Mesothelial cell of epicardium (in vitro differentiated cells): ENCODE measurements at regions not wholly inside any gene's neighbourhood (a gene's known extent, or its start where the extent isn't known, plus 50 kb on each side); places are given as distances from the start of the nearest gene placed in this dataset.

Experiments used
- DNase-seq, 2 experiments: peaks; one replicate each; pipeline ENCODE4 v3.0.0; 2021; ENCODE audit warnings: low spot score in 2 of 2; ENCODE audit not compliant: unreplicated experiment in 2 of 2
- H3K27ac Mint-ChIP-seq: 2 replicates; pipeline ENCODE4 v1.8.0; 2021; ENCODE audit warnings: mixed read lengths
- H3K27me3 Mint-ChIP-seq: 2 replicates; pipeline ENCODE4 v1.8.0; 2021; ENCODE audit warnings: low read depth, mixed read lengths
- H3K36me3 Mint-ChIP-seq: 2 replicates; pipeline ENCODE4 v1.8.0; 2021; ENCODE audit warnings: mixed read lengths
- H3K4me1 Mint-ChIP-seq: 2 replicates; pipeline ENCODE4 v1.8.0; 2021; ENCODE audit warnings: mixed read lengths
- H3K4me3 Mint-ChIP-seq: 2 replicates; pipeline ENCODE4 v1.8.0; 2021; ENCODE audit warnings: mild to moderate bottlenecking, moderate library complexity, mixed read lengths
- H3K9me3 Mint-ChIP-seq: 2 replicates; pipeline ENCODE4 v1.8.0; 2021; ENCODE audit warnings: mixed read lengths
- TF ChIP-seq, protein P1 (sequence below): fragments of 200-600 bp; sonication (generic); IDR thresholded peaks from one replicate; pipeline ENCODE4 v1.5.0; 2021; ENCODE audit warnings: antibody characterized with exemption; ENCODE audit not compliant: unreplicated experiment

DNA sequence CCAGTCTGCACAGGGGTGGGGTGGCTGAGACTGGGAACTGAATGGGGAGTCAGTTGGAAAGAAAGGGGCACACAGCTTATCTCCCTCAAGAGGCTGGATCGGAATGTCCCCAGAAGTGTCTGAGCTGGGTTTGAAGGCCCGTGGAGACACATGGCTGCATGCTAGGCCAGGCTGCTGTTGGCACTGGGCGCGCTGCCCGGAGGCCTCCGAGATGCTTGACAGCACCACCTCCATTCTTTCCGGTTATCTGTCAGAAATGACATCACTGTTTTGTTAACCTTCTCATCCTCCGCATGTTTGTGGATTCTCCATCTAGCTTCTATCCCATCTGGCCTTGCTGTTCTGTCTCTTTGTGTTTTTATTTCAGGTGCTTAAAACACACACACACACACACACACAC lies 85.5 kb downstream of the APIP start:
- Mint-ChIP-seq H3K9me3 (no peaks in the 10 kb centered on the region), H3K4me1 (no peaks in the 10 kb centered on the region), H3K27ac (no peak overlapping the region), H3K4me3 (no peak overlapping the region), H3K36me3 (peaks cover 25% of the 10 kb centered on the region), H3K27me3 (no peaks in the 10 kb centered on the region)
- TF ChIP-seq, protein P1, sequence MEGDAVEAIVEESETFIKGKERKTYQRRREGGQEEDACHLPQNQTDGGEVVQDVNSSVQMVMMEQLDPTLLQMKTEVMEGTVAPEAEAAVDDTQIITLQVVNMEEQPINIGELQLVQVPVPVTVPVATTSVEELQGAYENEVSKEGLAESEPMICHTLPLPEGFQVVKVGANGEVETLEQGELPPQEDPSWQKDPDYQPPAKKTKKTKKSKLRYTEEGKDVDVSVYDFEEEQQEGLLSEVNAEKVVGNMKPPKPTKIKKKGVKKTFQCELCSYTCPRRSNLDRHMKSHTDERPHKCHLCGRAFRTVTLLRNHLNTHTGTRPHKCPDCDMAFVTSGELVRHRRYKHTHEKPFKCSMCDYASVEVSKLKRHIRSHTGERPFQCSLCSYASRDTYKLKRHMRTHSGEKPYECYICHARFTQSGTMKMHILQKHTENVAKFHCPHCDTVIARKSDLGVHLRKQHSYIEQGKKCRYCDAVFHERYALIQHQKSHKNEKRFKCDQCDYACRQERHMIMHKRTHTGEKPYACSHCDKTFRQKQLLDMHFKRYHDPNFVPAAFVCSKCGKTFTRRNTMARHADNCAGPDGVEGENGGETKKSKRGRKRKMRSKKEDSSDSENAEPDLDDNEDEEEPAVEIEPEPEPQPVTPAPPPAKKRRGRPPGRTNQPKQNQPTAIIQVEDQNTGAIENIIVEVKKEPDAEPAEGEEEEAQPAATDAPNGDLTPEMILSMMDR, result no peak
- DNase-seq, result no peak

GRCh38 chr11:34830035-34830434 lies 86.1 kb downstream of the APIP start:
- DNase-seq, result no peak
- TF ChIP-seq, protein P1, result no peak
- H3K4me1 Mint-ChIP-seq, result no peaks in the 10 kb centered on the region
- H3K36me3 Mint-ChIP-seq, result peaks cover 24% of the 10 kb centered on the region
- H3K27ac Mint-ChIP-seq, result no peak overlapping the region
- no peaks in the 10 kb centered on the region for H3K27me3 Mint-ChIP-seq
- H3K4me3 Mint-ChIP-seq, result no peak overlapping the region
- H3K9me3 Mint-ChIP-seq, result no peaks in the 10 kb centered on the region

DNA sequence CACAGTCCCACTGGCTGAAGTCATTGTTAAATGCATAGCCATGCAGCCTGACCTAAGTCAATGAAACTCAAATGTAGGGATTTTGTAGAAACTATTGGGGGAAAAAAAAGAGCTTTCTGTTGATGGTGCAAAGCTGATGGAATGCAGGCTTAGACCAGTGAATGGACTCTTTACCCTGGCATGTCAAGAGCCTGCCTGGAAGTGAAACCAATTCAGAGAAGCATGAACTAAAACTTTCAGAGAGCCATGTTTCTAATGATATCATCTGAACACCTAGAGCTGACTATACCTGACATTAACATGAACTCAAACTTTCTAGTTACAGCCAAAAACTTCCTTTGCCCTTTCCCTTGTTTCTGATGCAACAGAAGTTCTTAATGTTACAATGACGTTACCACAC lies 89.0 kb downstream of the APIP start:
- DNase-seq, result no peak
- TF ChIP-seq, protein P1, result no peak
- Mint-ChIP-seq H3K4me3 (no peak overlapping the region), H3K27me3 (no peaks in the 10 kb centered on the region), H3K9me3 (no peaks in the 10 kb centered on the region), H3K4me1 (no peaks in the 10 kb centered on the region), H3K27ac (no peak overlapping the region), H3K36me3 (peaks cover 20% of the 10 kb centered on the region)

GRCh38 chr11:34826384-34826726 lies 89.8 kb downstream of the APIP start:
- DNase-seq, result no peak
- H3K4me1 Mint-ChIP-seq, result no peaks in the 10 kb centered on the region
- peaks cover 18% of the 10 kb centered on the region for H3K36me3 Mint-ChIP-seq
- TF ChIP-seq, protein P1, result no peak
- no peaks in the 10 kb centered on the region for H3K9me3 Mint-ChIP-seq
- no peak overlapping the region for H3K4me3 Mint-ChIP-seq
- no peak overlapping the region for H3K27ac Mint-ChIP-seq
- H3K27me3 Mint-ChIP-seq, result no peaks in the 10 kb centered on the region

GRCh38 chr11:34825670-34826383 lies 90.4 kb downstream of the APIP start:
- TF ChIP-seq, protein P1, result no peak
- Mint-ChIP-seq H3K4me3 (no peak overlapping the region), H3K27me3 (no peaks in the 10 kb centered on the region), H3K27ac (no peak overlapping the region), H3K36me3 (peaks cover 16% of the 10 kb centered on the region), H3K9me3 (no peaks in the 10 kb centered on the region), H3K4me1 (no peaks in the 10 kb centered on the region)
- no peak for DNase-seq

GRCh38 chr11:34825315-34825669 lies 90.9 kb downstream of the APIP start:
- TF ChIP-seq, protein P1, result no peak
- no peaks in the 10 kb centered on the region for H3K27me3 Mint-ChIP-seq
- no peak overlapping the region for H3K4me3 Mint-ChIP-seq
- H3K36me3 Mint-ChIP-seq, result peaks cover 18% of the 10 kb centered on the region
- DNase-seq, result no peak
- H3K4me1 Mint-ChIP-seq, result no peaks in the 10 kb centered on the region
- H3K27ac Mint-ChIP-seq, result no peak overlapping the region
- H3K9me3 Mint-ChIP-seq, result peaks cover under 1% of the 10 kb centered on the region
